HL-60 (cell line): ENCODE measurements at regions not wholly inside any gene's neighbourhood (a gene's known extent, or its start where the extent isn't known, plus 50 kb on each side); places are given as distances from the start of the nearest gene placed in this dataset.

ENCODE experiments used
- CTCF ChIP-seq: IDR thresholded peaks from one replicate; pipeline ENCODE4 v1.5.1; 2011; ENCODE audit warnings: low read length, control low read depth, inconsistent platforms; ENCODE audit not compliant: insufficient read depth
- GABPA ChIP-seq: IDR thresholded peaks from 2 replicates; pipeline ENCODE4 v1.6.1; 2012; ENCODE audit warnings: low read depth
- POLR2AphosphoS5 ChIP-seq: IDR thresholded peaks from 2 replicates; pipeline ENCODE4 v1.6.1; 2012; ENCODE audit warnings: low read depth
- REST ChIP-seq: IDR thresholded peaks from 2 replicates; pipeline ENCODE4 v1.6.1; 2012; ENCODE audit warnings: low read depth; ENCODE audit not compliant: insufficient replicate concordance
- SPI1 ChIP-seq: IDR thresholded peaks from 2 replicates; pipeline ENCODE4 v1.6.1; 2012; ENCODE audit warnings: low read depth, mild to moderate bottlenecking, borderline replicate concordance

GRCh38 chr6:10219510-10219909 is 195.4 kb downstream of the TFAP2A start:
- TF ChIP-seq CTCF (no peak), POLR2AphosphoS5 (no peak), REST (no peak), GABPA (no peak), SPI1 (no peak)
